GM21447 (cell line): ENCODE measurements at regions not wholly inside any gene's neighbourhood (a gene's known extent, or its start where the extent isn't known, plus 50 kb on each side); places are given as distances from the start of the nearest gene placed in this dataset.
"Not testable (repeated sequence)": the region's sequence is repeated elsewhere in the genome, so short reads cannot be mapped to it uniquely, and the experiment has no call there.

Experiments
- ATAC-seq: cut with Tn5 transposase; IDR thresholded peaks from one replicate; pipeline ENCODE4 v1.9.1; 2021; ENCODE audit not compliant: unreplicated experiment

- no peak for ATAC-seq
Observed at GRCh38 chr6:14217728-14218518, 100.4 kb downstream of the CD83 start.

- no peak for ATAC-seq
Observed at GRCh38 chr6:14218519-14218800, 100.9 kb downstream of the CD83 start.

- ATAC-seq = no peak
Observed at GRCh38 chr6:14221564-14222279, 104.2 kb downstream of the CD83 start.

GRCh38 chr6:14222956-14223355 is 105.4 kb downstream of the CD83 start:
- ATAC-seq = no peak

GRCh38 chr6:14224359-14225103 is 107.0 kb downstream of the CD83 start:
- ATAC-seq = peak; percentile 75

- ATAC-seq = no peak
Observed at GRCh38 chr6:14226051-14226660, 108.6 kb downstream of the CD83 start.

GRCh38 chr6:14228571-14228970 is 111.0 kb downstream of the CD83 start:
- no peak for ATAC-seq

- no peak for ATAC-seq
Observed at GRCh38 chr6:14231071-14231483, 113.5 kb downstream of the CD83 start.

- ATAC-seq = no peak
Observed at GRCh38 chr6:14231501-14232280, 114.1 kb downstream of the CD83 start.

GRCh38 chr6:14232889-14233288 is 115.3 kb downstream of the CD83 start:
- no peak for ATAC-seq

- no peak for ATAC-seq
Observed at GRCh38 chr6:14235653-14236356, 118.2 kb downstream of the CD83 start.

GRCh38 chr6:14239097-14239496 is 121.5 kb downstream of the CD83 start:
- no peak for ATAC-seq

- no peak for ATAC-seq
Observed at GRCh38 chr6:14240411-14241166, 123.0 kb downstream of the CD83 start.

- ATAC-seq = peak; percentile 80
Observed at GRCh38 chr6:14241255-14242070, 123.9 kb downstream of the CD83 start.

GRCh38 chr6:14242912-14243311 is 125.3 kb downstream of the CD83 start:
- ATAC-seq = not testable (repeated sequence)

GRCh38 chr6:14243597-14243996 is 126.0 kb downstream of the CD83 start:
- no peak for ATAC-seq

- ATAC-seq = no peak
Observed at GRCh38 chr6:14246876-14247275, 129.3 kb downstream of the CD83 start.

- no peak for ATAC-seq
Observed at GRCh38 chr6:14250573-14250972, 133.0 kb downstream of the CD83 start.
